ENCODE measurements at regions not wholly inside any gene's neighbourhood (a gene's known extent, or its start where the extent isn't known, plus 50 kb on each side); places are given as distances from the start of the nearest gene placed in this dataset.

- TF ChIP-seq CTCF (conservative IDR thresholded peaks at IDR 0.05; ENCODE audit: low read length) (no peak), EZH2phosphoT487 (IDR thresholded peaks at IDR 0.05; ENCODE audit: borderline replicate concordance, low read depth, low read length) (no peak)
Observed at GRCh38 chr11:80107415-80107814, 666.6 kb upstream of the TENM4 start.
